ENCODE measurements at regions not wholly inside any gene's neighbourhood (a gene's known extent, or its start where the extent isn't known, plus 50 kb on each side); places are given as distances from the start of the nearest gene placed in this dataset.

DNA sequence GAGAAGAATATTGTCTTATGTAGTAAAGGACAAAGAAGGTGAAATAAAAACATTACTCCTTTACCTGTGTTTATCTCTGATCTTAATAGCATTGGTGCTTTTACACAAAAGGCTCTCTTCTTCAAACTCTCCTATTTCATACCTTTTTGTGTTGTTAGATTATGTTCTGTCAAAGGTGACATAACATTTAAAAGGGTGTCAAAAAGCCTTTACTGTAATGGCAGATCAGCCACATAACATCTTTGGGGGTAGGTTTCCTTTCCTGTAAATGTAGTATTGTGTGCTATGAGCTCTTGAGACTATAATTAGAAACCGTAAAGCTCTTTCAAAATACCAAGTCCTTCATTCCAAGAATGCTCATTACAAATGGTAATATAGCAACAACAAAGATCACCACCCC lies 400.1 kb downstream of the LNPK start (continued):
- TF ChIP-seq, protein P1, sequence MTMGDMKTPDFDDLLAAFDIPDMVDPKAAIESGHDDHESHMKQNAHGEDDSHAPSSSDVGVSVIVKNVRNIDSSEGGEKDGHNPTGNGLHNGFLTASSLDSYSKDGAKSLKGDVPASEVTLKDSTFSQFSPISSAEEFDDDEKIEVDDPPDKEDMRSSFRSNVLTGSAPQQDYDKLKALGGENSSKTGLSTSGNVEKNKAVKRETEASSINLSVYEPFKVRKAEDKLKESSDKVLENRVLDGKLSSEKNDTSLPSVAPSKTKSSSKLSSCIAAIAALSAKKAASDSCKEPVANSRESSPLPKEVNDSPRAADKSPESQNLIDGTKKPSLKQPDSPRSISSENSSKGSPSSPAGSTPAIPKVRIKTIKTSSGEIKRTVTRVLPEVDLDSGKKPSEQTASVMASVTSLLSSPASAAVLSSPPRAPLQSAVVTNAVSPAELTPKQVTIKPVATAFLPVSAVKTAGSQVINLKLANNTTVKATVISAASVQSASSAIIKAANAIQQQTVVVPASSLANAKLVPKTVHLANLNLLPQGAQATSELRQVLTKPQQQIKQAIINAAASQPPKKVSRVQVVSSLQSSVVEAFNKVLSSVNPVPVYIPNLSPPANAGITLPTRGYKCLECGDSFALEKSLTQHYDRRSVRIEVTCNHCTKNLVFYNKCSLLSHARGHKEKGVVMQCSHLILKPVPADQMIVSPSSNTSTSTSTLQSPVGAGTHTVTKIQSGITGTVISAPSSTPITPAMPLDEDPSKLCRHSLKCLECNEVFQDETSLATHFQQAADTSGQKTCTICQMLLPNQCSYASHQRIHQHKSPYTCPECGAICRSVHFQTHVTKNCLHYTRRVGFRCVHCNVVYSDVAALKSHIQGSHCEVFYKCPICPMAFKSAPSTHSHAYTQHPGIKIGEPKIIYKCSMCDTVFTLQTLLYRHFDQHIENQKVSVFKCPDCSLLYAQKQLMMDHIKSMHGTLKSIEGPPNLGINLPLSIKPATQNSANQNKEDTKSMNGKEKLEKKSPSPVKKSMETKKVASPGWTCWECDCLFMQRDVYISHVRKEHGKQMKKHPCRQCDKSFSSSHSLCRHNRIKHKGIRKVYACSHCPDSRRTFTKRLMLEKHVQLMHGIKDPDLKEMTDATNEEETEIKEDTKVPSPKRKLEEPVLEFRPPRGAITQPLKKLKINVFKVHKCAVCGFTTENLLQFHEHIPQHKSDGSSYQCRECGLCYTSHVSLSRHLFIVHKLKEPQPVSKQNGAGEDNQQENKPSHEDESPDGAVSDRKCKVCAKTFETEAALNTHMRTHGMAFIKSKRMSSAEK (CRISPR knock-in tag; IDR thresholded peaks at IDR 0.05; ENCODE audit: borderline replicate concordance): no peak
- TF ChIP-seq, protein P2, sequence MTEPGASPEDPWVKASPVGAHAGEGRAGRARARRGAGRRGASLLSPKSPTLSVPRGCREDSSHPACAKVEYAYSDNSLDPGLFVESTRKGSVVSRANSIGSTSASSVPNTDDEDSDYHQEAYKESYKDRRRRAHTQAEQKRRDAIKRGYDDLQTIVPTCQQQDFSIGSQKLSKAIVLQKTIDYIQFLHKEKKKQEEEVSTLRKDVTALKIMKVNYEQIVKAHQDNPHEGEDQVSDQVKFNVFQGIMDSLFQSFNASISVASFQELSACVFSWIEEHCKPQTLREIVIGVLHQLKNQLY (CRISPR knock-in tag; IDR thresholded peaks at IDR 0.05): no peak
- TF ChIP-seq SP1 (CRISPR knock-in tag; conservative IDR thresholded peaks at IDR 0.05) (no peak), FOXJ3 (CRISPR knock-in tag; IDR thresholded peaks at IDR 0.05; ENCODE audit: borderline replicate concordance) (no peak), RELA (CRISPR knock-in tag; IDR thresholded peaks at IDR 0.05; ENCODE audit: borderline replicate concordance) (no peak), ZNF219 (CRISPR knock-in tag; IDR thresholded peaks at IDR 0.05; ENCODE audit: borderline replicate concordance) (no peak), ATF1 (CRISPR knock-in tag; IDR thresholded peaks at IDR 0.05) (no peak), ZNF263 (CRISPR knock-in tag; IDR thresholded peaks at IDR 0.05; ENCODE audit: low read depth) (no peak), TEAD1 (CRISPR knock-in tag; IDR thresholded peaks at IDR 0.05) (no peak)
- TF ChIP-seq, protein P3, sequence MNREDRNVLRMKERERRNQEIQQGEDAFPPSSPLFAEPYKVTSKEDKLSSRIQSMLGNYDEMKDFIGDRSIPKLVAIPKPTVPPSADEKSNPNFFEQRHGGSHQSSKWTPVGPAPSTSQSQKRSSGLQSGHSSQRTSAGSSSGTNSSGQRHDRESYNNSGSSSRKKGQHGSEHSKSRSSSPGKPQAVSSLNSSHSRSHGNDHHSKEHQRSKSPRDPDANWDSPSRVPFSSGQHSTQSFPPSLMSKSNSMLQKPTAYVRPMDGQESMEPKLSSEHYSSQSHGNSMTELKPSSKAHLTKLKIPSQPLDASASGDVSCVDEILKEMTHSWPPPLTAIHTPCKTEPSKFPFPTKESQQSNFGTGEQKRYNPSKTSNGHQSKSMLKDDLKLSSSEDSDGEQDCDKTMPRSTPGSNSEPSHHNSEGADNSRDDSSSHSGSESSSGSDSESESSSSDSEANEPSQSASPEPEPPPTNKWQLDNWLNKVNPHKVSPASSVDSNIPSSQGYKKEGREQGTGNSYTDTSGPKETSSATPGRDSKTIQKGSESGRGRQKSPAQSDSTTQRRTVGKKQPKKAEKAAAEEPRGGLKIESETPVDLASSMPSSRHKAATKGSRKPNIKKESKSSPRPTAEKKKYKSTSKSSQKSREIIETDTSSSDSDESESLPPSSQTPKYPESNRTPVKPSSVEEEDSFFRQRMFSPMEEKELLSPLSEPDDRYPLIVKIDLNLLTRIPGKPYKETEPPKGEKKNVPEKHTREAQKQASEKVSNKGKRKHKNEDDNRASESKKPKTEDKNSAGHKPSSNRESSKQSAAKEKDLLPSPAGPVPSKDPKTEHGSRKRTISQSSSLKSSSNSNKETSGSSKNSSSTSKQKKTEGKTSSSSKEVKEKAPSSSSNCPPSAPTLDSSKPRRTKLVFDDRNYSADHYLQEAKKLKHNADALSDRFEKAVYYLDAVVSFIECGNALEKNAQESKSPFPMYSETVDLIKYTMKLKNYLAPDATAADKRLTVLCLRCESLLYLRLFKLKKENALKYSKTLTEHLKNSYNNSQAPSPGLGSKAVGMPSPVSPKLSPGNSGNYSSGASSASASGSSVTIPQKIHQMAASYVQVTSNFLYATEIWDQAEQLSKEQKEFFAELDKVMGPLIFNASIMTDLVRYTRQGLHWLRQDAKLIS (CRISPR knock-in tag; IDR thresholded peaks at IDR 0.05; ENCODE audit: borderline replicate concordance): no peak
- TF ChIP-seq, protein P4, sequence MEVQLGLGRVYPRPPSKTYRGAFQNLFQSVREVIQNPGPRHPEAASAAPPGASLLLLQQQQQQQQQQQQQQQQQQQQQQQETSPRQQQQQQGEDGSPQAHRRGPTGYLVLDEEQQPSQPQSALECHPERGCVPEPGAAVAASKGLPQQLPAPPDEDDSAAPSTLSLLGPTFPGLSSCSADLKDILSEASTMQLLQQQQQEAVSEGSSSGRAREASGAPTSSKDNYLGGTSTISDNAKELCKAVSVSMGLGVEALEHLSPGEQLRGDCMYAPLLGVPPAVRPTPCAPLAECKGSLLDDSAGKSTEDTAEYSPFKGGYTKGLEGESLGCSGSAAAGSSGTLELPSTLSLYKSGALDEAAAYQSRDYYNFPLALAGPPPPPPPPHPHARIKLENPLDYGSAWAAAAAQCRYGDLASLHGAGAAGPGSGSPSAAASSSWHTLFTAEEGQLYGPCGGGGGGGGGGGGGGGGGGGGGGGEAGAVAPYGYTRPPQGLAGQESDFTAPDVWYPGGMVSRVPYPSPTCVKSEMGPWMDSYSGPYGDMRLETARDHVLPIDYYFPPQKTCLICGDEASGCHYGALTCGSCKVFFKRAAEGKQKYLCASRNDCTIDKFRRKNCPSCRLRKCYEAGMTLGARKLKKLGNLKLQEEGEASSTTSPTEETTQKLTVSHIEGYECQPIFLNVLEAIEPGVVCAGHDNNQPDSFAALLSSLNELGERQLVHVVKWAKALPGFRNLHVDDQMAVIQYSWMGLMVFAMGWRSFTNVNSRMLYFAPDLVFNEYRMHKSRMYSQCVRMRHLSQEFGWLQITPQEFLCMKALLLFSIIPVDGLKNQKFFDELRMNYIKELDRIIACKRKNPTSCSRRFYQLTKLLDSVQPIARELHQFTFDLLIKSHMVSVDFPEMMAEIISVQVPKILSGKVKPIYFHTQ (CRISPR knock-in tag; IDR thresholded peaks at IDR 0.05): no peak

DNA sequence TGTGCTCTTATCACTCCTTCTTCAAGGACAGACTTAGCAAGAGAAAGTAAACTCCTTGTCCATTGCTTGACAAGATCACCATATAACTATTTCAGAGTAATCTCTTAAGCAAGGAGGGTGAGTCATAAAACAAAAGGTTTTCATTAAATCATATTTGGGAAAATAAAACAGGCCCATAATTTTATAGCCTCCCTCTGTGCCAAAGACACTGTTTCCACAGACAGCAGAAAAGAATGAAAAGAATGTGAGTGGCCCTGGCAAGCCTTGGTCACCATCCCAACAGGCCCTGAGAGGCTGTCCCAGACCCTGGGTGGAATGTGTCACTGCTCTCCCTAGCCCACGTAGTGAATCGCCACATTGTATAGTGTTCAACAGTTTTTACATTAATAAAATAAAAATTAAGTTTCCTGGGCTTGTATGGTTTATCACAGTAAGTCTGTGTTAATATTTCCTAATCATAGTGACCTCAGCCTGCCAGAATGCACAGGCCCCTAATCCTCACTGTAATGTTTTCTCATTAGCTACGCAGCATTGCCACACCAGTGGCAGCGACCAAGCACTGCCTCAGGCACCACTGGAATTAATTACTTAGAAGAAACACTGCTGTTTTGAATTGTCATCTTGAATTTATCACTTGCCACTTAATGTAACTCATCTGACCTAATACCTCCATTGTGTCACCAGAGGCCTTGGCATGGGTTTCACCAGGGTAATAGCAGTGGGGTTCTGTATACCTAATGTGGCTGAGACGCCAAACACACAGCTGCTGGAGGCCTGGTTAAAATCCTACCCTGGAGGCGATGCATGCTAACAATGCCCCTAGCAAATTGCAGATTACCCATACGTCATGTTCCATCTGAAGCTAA lies 401.9 kb downstream of the LNPK start:
- DNase-seq (ENCODE audit: low spot score): no peak
- POLR2A ChIA-PET: no interaction called here
- Mint-ChIP-seq H3K9me3 (peaks cover 15% of the 10 kb centered on the region), H3K36me3 (peaks cover 3% of the 10 kb centered on the region; the same call in 1 of the 2 replicates), H3K27me3 (ENCODE audit: low read depth) (no peaks in the 10 kb centered on the region; the same call in 1 of the 2 replicates), H3K27ac (no peak overlapping the region), H3K4me1 (peaks cover 43% of the 10 kb centered on the region), H3K4me3 (no peak overlapping the region)
- CTCF ChIA-PET: no interaction called here
- ATAC-seq: peak; percentile 71
- TF ChIP-seq, protein P5, sequence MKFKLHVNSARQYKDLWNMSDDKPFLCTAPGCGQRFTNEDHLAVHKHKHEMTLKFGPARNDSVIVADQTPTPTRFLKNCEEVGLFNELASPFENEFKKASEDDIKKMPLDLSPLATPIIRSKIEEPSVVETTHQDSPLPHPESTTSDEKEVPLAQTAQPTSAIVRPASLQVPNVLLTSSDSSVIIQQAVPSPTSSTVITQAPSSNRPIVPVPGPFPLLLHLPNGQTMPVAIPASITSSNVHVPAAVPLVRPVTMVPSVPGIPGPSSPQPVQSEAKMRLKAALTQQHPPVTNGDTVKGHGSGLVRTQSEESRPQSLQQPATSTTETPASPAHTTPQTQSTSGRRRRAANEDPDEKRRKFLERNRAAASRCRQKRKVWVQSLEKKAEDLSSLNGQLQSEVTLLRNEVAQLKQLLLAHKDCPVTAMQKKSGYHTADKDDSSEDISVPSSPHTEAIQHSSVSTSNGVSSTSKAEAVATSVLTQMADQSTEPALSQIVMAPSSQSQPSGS (CRISPR knock-in tag; IDR thresholded peaks at IDR 0.05; ENCODE audit: borderline replicate concordance, low read depth): no peak
- TF ChIP-seq, protein P6, sequence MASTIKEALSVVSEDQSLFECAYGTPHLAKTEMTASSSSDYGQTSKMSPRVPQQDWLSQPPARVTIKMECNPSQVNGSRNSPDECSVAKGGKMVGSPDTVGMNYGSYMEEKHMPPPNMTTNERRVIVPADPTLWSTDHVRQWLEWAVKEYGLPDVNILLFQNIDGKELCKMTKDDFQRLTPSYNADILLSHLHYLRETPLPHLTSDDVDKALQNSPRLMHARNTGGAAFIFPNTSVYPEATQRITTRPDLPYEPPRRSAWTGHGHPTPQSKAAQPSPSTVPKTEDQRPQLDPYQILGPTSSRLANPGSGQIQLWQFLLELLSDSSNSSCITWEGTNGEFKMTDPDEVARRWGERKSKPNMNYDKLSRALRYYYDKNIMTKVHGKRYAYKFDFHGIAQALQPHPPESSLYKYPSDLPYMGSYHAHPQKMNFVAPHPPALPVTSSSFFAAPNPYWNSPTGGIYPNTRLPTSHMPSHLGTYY (CRISPR knock-in tag; IDR thresholded peaks at IDR 0.05): no peak
- no peak for TF ChIP-seq NFATC4 (CRISPR knock-in tag; IDR thresholded peaks at IDR 0.05)
- TF ChIP-seq, protein P7, sequence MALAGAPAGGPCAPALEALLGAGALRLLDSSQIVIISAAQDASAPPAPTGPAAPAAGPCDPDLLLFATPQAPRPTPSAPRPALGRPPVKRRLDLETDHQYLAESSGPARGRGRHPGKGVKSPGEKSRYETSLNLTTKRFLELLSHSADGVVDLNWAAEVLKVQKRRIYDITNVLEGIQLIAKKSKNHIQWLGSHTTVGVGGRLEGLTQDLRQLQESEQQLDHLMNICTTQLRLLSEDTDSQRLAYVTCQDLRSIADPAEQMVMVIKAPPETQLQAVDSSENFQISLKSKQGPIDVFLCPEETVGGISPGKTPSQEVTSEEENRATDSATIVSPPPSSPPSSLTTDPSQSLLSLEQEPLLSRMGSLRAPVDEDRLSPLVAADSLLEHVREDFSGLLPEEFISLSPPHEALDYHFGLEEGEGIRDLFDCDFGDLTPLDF (CRISPR knock-in tag; IDR thresholded peaks at IDR 0.05): no peak
- TF ChIP-seq KAT7 (CRISPR knock-in tag; IDR thresholded peaks at IDR 0.05; ENCODE audit: borderline replicate concordance): no peak
- TF ChIP-seq, protein P8, sequence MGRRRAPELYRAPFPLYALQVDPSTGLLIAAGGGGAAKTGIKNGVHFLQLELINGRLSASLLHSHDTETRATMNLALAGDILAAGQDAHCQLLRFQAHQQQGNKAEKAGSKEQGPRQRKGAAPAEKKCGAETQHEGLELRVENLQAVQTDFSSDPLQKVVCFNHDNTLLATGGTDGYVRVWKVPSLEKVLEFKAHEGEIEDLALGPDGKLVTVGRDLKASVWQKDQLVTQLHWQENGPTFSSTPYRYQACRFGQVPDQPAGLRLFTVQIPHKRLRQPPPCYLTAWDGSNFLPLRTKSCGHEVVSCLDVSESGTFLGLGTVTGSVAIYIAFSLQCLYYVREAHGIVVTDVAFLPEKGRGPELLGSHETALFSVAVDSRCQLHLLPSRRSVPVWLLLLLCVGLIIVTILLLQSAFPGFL (CRISPR knock-in tag; IDR thresholded peaks at IDR 0.05; ENCODE audit: borderline replicate concordance): no peak
